OCI-LY7 (cell line): ENCODE measurements at regions not wholly inside any gene's neighbourhood (a gene's known extent, or its start where the extent isn't known, plus 50 kb on each side); places are given as distances from the start of the nearest gene placed in this dataset.

Experiments used
- BruUV-seq: library from RNA; stranded (reverse); fragments of 400-500 nt; replicated peaks from 2 replicates; lab custom pipeline; 2021; lab: Mats Ljungman, UMichigan
- CTCF ChIA-PET: fragments of 300-600 bp; sonication (Branson Sonifier 250); formaldehyde crosslinking; loops from one replicate; lab custom pipeline; 2022; ENCODE audit warnings: antibody characterized with exemption; ENCODE audit not compliant: unreplicated experiment; lab: Charles Lee
- POLR2A ChIA-PET: fragments of 300-600 bp; sonication (Branson Sonifier 250); formaldehyde crosslinking; loops from one replicate; lab custom pipeline; 2022; ENCODE audit warnings: antibody characterized with exemption; lab: Charles Lee
- DNase-seq: peaks from one replicate; pipeline ENCODE4 v3.0.0-alpha.2; 2015; ENCODE audit warnings: low spot score
- H2AFZ ChIP-seq: fragments of 200-600 bp; sonication (generic), shearing (Covaris generic); 2 replicates; pipeline ENCODE4 v1.6.1; 2014; ENCODE audit warnings: mild to moderate bottlenecking, antibody characterized with exemption, low read length, moderate library complexity
- H3K27ac ChIP-seq: fragments of 200-600 bp; sonication (generic); 2 replicates; pipeline ENCODE4 v1.5.1; 2014; ENCODE audit warnings: mixed run types, low read depth, mild to moderate bottlenecking, moderate library complexity, low read length, inconsistent platforms; ENCODE audit not compliant: poor library complexity, severe bottlenecking
- H3K36me3 ChIP-seq: fragments of 200-600 bp; sonication (generic); 2 replicates; pipeline ENCODE4 v1.6.1; 2014; ENCODE audit warnings: mild to moderate bottlenecking, antibody characterized with exemption, low read length, moderate library complexity, mixed read lengths; ENCODE audit not compliant: insufficient read depth
- H3K4me1 ChIP-seq: fragments of 200-600 bp; sonication (generic); 2 replicates; pipeline ENCODE4 v1.5.1; 2014; ENCODE audit warnings: mild to moderate bottlenecking, low read length; ENCODE audit not compliant: insufficient read depth, poor library complexity, severe bottlenecking
- H3K4me2 ChIP-seq: fragments of 200-600 bp; sonication (generic); 2 replicates; pipeline ENCODE4 v1.6.1; 2014; ENCODE audit warnings: mild to moderate bottlenecking, low read length
- H3K4me3 ChIP-seq: fragments of 200-600 bp; sonication (generic); 2 replicates; pipeline ENCODE4 v1.5.1; 2014; ENCODE audit warnings: mild to moderate bottlenecking, low read depth, low read length; ENCODE audit not compliant: poor library complexity, severe bottlenecking
- H3K79me2 ChIP-seq: fragments of 200-600 bp; sonication (generic); 2 replicates; pipeline ENCODE4 v1.6.1; 2016; ENCODE audit warnings: low read depth, mild to moderate bottlenecking, low read length, moderate library complexity, mixed read lengths; ENCODE audit not compliant: insufficient read depth
- H3K9me2 ChIP-seq: fragments of 200-600 bp; sonication (generic); 2 replicates; pipeline ENCODE4 v1.6.1; 2016; ENCODE audit warnings: mild to moderate bottlenecking, low read length, mixed read lengths; ENCODE audit not compliant: insufficient read depth
- H3K9me3 ChIP-seq: fragments of 200-600 bp; sonication (generic); 2 replicates; pipeline ENCODE4 v1.6.1; 2014; ENCODE audit warnings: mild to moderate bottlenecking, mixed run types, low read length, mixed read lengths
- H4K20me1 ChIP-seq: fragments of 200-600 bp; sonication (generic); 2 replicates; pipeline ENCODE4 v1.6.1; 2014; ENCODE audit warnings: mild to moderate bottlenecking, antibody characterized with exemption, low read length, moderate library complexity, mixed read lengths; ENCODE audit not compliant: insufficient read depth
- CTCF ChIP-seq: fragments of 200-600 bp; sonication (generic); conservative IDR thresholded peaks from 2 replicates; pipeline ENCODE4 v1.5.1; 2014; ENCODE audit warnings: mild to moderate bottlenecking, antibody characterized with exemption, low read length, moderate library complexity, mixed read lengths
- EZH2phosphoT487 ChIP-seq: fragments of 200-600 bp; sonication (generic); IDR thresholded peaks from 2 replicates; pipeline ENCODE4 v1.6.1; 2018; ENCODE audit warnings: low read depth, borderline replicate concordance, mild to moderate bottlenecking, mixed run types, antibody characterized with exemption, low read length, moderate library complexity, mixed read lengths
- intact Hi-C: fragments of 100-400 bp; cut with micrococcal nuclease; formaldehyde crosslinking; loops from one replicate; pipeline ENCODE4 v1.10.0; 2022; ENCODE audit not compliant: unreplicated experiment

GRCh38 chr12:116368196-116369194 lies 91.0 kb upstream of the MED13L start:
- Histone ChIP-seq H2AFZ (no peak overlapping the region), H3K4me2 (no peak overlapping the region), H3K4me1 (no peaks in the 10 kb centered on the region), H3K4me3 (no peak overlapping the region), H3K9me2 (no peaks in the 10 kb centered on the region), H3K79me2 (no peaks in the 10 kb centered on the region), H3K36me3 (no peaks in the 10 kb centered on the region), H3K27ac (no peak overlapping the region), H3K9me3 (no peaks in the 10 kb centered on the region), H4K20me1 (no peaks in the 10 kb centered on the region)
- BruUV-seq: no TSS peak
- POLR2A ChIA-PET: no interaction called here
- intact Hi-C loops: no loop called here
- DNase-seq: no peak
- no peak for TF ChIP-seq EZH2phosphoT487
- TF ChIP-seq CTCF: no peak
- CTCF ChIA-PET: no interaction called here

- CTCF ChIA-PET: interaction anchor here (0.7 kb wide), 1 partner anchor 15 kb away, joined by 3 read pairs; no protein-coding TSS in a partner anchor
- DNase-seq: no peak
- intact Hi-C loops: no loop called here
- no peak overlapping the region for H3K27ac ChIP-seq
- TF ChIP-seq CTCF (no peak), EZH2phosphoT487 (no peak)
- 0 out of 2 replicates have a peak, but pooled peaks cover 2% of the 10 kb centered on the region for H3K9me3 ChIP-seq
- no peaks in the 10 kb centered on the region for H3K36me3 ChIP-seq
- H3K79me2 ChIP-seq: no peaks in the 10 kb centered on the region
- no peaks in the 10 kb centered on the region for H4K20me1 ChIP-seq
- no peaks in the 10 kb centered on the region for H3K4me1 ChIP-seq
- no peaks in the 10 kb centered on the region for H3K9me2 ChIP-seq
- H2AFZ ChIP-seq: no peak overlapping the region
- no TSS peak for BruUV-seq
- POLR2A ChIA-PET: interaction anchor here (0.6 kb wide), 1 partner anchor 265 kb away, joined by 3 read pairs; no protein-coding TSS in a partner anchor
- no peak overlapping the region for H3K4me3 ChIP-seq
- no peak overlapping the region for H3K4me2 ChIP-seq
Measured at GRCh38 chr12:116370004-116370404, 92.5 kb upstream of the MED13L start.
